ENCODE measurements at regions not wholly inside any gene's neighbourhood (a gene's known extent, or its start where the extent isn't known, plus 50 kb on each side); places are given as distances from the start of the nearest gene placed in this dataset.

DNA sequence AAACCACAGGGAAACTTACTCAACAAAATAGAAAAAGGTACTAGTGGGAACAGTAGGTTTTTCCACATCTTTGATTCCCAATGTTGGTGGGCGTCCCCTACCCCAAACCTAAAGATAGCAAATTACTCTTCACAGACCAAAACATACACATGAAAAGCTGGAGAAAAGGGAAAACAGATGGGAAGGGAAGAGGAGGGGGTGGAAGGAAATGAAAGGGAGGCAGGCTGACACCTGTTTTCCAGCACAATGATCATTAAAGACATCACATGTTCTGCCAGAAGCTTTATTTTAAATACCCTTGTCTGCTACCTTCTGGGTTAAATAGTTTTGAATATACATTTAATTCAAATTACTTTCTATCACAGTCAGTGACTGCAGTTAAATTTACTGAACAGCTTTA lies 1617.9 kb upstream of the SEL1L start:
- TF ChIP-seq, protein P1, sequence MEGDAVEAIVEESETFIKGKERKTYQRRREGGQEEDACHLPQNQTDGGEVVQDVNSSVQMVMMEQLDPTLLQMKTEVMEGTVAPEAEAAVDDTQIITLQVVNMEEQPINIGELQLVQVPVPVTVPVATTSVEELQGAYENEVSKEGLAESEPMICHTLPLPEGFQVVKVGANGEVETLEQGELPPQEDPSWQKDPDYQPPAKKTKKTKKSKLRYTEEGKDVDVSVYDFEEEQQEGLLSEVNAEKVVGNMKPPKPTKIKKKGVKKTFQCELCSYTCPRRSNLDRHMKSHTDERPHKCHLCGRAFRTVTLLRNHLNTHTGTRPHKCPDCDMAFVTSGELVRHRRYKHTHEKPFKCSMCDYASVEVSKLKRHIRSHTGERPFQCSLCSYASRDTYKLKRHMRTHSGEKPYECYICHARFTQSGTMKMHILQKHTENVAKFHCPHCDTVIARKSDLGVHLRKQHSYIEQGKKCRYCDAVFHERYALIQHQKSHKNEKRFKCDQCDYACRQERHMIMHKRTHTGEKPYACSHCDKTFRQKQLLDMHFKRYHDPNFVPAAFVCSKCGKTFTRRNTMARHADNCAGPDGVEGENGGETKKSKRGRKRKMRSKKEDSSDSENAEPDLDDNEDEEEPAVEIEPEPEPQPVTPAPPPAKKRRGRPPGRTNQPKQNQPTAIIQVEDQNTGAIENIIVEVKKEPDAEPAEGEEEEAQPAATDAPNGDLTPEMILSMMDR (IDR thresholded peaks at IDR 0.05) = no peak
- TF ChIP-seq ZFX (IDR thresholded peaks at IDR 0.05; ENCODE audit: borderline replicate concordance) = no peak
- H3K27ac ChIP-seq = no peak overlapping the region

DNA sequence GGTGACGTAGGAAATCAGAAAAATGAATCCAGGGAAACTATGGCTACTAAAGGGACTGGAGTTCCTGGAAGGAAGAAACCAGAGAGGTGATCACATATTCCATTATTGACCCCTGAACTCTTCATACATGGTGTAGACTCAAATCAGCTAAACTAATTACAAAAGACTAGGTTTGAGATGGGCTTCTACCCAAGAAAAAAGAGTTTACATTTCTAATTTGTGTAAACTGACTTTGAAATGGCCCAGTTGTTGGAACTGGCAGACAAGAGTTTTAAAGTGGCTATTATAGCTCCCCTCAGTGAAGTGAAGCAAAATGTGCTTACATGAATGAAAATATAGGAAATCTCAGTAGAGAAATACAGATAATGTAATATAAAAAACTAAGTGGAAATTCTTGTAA lies 1619.4 kb upstream of the SEL1L start:
- no peak overlapping the region for H3K27ac ChIP-seq

DNA sequence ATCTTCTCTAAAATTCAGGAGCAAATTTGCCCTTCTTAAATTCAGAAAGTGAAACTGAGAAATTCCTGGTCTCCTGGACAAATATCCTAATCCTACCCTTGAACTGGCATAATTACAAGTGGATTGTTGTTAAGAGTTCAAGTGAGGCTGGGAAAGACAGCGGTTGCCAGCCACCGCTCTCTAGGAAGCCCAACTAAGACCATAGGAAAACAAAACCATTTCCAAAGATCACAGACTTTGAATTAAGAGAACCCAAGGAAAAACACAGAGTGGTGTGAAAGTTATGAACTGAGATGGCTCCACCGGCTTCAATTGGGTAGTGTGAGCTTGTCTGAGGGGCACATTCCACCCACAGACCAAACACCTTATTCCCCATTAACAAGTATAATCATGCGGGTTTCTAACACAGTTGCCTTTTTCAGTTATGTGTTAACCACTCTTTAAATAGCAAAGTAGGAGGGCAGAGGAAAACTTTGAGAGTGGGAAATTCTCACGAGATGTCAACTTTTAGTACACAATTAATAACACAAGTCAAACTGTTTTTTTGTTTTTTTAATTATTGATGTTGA lies 1628.8 kb upstream of the SEL1L start:
- no peak overlapping the region for H3K27ac ChIP-seq
- TF ChIP-seq ZFX (IDR thresholded peaks at IDR 0.05; ENCODE audit: borderline replicate concordance) = no peak
- TF ChIP-seq, protein P1 (IDR thresholded peaks at IDR 0.05) = no peak

More for the DNA sequence above, 1619.4 kb upstream of the SEL1L start:
- TF ChIP-seq, protein P1 (IDR thresholded peaks at IDR 0.05) = no peak
- no peak for TF ChIP-seq ZFX (IDR thresholded peaks at IDR 0.05; ENCODE audit: borderline replicate concordance)

DNA sequence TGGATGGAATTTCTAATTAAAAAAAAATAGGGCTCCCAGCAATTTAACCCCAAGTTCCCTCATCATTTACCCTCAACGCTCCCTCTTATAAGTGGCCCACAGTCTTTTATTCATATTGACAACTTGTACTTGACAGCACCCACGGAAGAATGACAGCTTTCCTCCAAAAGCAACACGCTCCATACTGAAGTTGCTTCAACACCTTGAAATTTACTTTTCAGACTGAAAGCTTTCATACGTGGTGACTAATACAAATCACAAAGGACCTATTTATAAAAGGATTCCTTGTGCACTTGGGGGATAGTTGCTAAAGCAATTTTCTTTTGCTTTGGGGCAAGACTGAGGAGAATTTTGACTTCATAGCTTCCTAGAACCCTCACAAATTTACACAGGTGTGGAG lies 1629.4 kb upstream of the SEL1L start:
- TF ChIP-seq ZFX (IDR thresholded peaks at IDR 0.05; ENCODE audit: borderline replicate concordance) = no peak
- TF ChIP-seq, protein P1 (IDR thresholded peaks at IDR 0.05) = no peak

DNA sequence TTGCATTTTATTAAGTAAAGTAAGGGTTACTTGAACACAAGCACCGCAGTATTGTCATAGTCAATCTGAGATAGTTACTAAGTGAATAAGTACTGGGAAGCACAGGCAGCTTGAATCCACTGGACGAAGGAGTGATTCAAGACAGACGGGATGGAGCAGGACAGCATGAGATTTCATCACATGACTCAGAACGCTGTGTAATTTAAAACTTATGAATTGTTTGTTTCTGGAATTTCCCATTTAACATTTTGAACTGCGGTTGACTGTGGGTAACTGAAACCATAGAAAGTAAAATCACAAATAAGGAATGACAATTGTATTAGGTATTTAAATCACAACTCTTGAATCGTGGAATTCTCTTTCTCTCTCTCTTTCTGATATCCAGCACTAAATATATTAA lies 1630.4 kb upstream of the SEL1L start:
- H3K27ac ChIP-seq = no peak overlapping the region
- TF ChIP-seq, protein P1 (IDR thresholded peaks at IDR 0.05) = no peak
- TF ChIP-seq ZFX (IDR thresholded peaks at IDR 0.05; ENCODE audit: borderline replicate concordance) = no peak

More for the DNA sequence above, 1629.4 kb upstream of the SEL1L start:
- H3K27ac ChIP-seq = no peak overlapping the region

DNA sequence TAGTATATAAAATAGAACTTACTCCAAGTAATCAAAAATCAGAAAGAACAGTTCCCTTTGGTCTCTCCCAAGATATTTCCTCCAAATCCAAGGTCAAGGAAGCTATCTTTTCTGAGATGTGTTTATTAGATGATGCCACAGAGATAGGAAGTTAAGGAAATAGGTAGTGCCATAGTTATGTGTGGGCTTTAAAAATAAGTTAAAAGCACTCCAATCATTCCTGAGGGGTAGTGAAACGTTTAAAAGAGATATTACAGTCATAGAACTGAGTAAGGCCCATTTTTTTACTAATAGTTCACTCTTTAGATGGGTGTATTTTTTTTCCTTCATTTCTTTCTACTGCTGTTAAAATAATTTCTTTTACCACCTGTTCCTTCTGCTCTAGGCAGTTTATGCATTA lies 1630.9 kb upstream of the SEL1L start:
- TF ChIP-seq, protein P1 (IDR thresholded peaks at IDR 0.05) = no peak
- TF ChIP-seq ZFX (IDR thresholded peaks at IDR 0.05; ENCODE audit: borderline replicate concordance) = no peak
- no peak overlapping the region for H3K27ac ChIP-seq

DNA sequence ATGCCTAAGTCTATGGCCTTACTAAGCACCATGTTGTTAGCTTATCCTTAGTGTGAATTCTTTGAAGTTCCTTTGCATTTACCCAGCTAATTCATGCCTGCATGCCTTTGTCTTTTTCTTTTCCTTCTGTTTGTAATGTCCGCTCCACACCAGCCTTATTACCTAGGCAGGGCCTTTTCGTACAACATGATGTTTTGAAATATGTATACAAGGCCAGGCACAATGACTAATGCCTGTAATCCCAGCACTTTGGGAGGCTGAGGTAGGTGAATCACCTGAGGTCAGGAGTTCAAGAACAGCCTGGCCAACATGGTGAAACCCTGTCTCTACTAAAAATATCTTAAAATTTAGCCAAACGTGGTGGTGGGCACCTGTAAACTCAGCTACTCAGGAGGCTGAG lies 1636.5 kb upstream of the SEL1L start:
- H3K27ac ChIP-seq = no peak overlapping the region
- TF ChIP-seq ZFX (IDR thresholded peaks at IDR 0.05; ENCODE audit: borderline replicate concordance) = no peak
- TF ChIP-seq, protein P1 (IDR thresholded peaks at IDR 0.05) = no peak

Data from 22Rv1 (cell line).